Suprapubic skin (tissue), 4 donors: ENCODE measurements at regions not wholly inside any gene's neighbourhood (a gene's known extent, or its start where the extent isn't known, plus 50 kb on each side); places are given as distances from the start of the nearest gene placed in this dataset.
A peak's percentile ranks its signal among the peaks of the same experiment; 100 is the strongest.
"Not testable (repeated sequence)": the region's sequence is repeated elsewhere in the genome, so short reads cannot be mapped to it uniquely, and the experiment has no call there.

Experiments used
- DNase-seq, 2 donors: peaks; one replicate each; pipeline ENCODE4 v3.0.0-alpha.2; 2019; ENCODE audit warnings: low spot score in 2 of 2
- H3K27ac ChIP-seq: fragments of 200-600 bp; sonication (generic); one replicate; pipeline ENCODE4 v1.5.1; 2019
- H3K27me3 ChIP-seq: fragments of 200-600 bp; sonication (generic); one replicate; pipeline ENCODE4 v1.5.1; 2019
- H3K36me3 ChIP-seq: fragments of 200-600 bp; sonication (generic); one replicate; pipeline ENCODE4 v1.5.1; 2019
- H3K4me1 ChIP-seq: fragments of 200-600 bp; sonication (generic); one replicate; pipeline ENCODE4 v1.5.1; 2019
- H3K4me3 ChIP-seq: fragments of 200-600 bp; sonication (generic); one replicate; pipeline ENCODE4 v1.5.1; 2019; ENCODE audit warnings: mild to moderate bottlenecking
- H3K9me3 ChIP-seq: fragments of 200-600 bp; sonication (generic); one replicate; pipeline ENCODE4 v1.5.1; 2019
- EP300 ChIP-seq: sonication (generic); formaldehyde crosslinking; IDR thresholded peaks from one replicate; pipeline ENCODE4 v1.6.1; 2017; ENCODE audit warnings: antibody characterized with exemption
- POLR2A ChIP-seq, 2 donors: fragments of 450-650 bp; IDR thresholded peaks; one replicate each; pipeline ENCODE4 v1.6.1; 2017; ENCODE audit warnings: antibody characterized with exemption in 2 of 2, mild to moderate bottlenecking in 2 of 2, moderate library complexity in 2 of 2
- POLR2AphosphoS5 ChIP-seq, 3 donors: sonication (generic); formaldehyde crosslinking; IDR thresholded peaks; one replicate each; pipeline ENCODE4 v1.6.1; 2017; ENCODE audit warnings: antibody characterized with exemption in 3 of 3
- WGBS: methylation state at CpG from one replicate; pipeline ENCODE4 v1.1.5; 2018; 5-methylcytosine and 5-hydroxymethylcytosine counted together
- TF ChIP-seq, protein P1 (sequence below), 2 donors: fragments of 200-600 bp in 1 of 2; fragments of 450-650 bp in 1 of 2; sonication (generic) in 1 of 2; IDR thresholded peaks; one replicate each; pipeline ENCODE4 v1.5.1; 2016 to 2019; ENCODE audit warnings: antibody characterized with exemption in 2 of 2, mild to moderate bottlenecking in 1 of 2, moderate library complexity in 1 of 2

DNA sequence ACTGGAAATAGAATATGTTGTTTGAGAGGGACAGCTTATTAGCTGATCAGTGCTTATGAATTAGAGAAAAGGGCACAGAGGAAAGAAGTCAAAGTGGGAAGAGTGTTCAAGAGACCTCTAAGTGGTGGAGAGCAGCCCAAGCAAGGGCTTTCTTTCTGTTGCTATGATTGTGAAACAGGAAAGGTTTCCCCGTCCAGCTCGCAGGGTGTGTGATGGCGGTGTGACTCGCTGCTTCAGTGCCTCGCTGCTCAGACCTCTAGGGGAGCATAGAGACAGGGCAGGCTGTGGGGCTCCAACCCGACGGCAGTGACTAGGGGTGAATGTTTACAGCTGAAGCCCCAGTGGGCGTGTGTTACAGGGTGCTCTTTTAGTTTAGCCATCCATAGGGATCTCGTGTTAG, 166.5 kb upstream of the COPS8 start:
- Histone ChIP-seq H3K4me3 (no peak overlapping the region), H3K4me1 (no peaks in the 10 kb centered on the region)
- 82% methylated on average over 9 of the region's 9 CpGs for WGBS

DNA sequence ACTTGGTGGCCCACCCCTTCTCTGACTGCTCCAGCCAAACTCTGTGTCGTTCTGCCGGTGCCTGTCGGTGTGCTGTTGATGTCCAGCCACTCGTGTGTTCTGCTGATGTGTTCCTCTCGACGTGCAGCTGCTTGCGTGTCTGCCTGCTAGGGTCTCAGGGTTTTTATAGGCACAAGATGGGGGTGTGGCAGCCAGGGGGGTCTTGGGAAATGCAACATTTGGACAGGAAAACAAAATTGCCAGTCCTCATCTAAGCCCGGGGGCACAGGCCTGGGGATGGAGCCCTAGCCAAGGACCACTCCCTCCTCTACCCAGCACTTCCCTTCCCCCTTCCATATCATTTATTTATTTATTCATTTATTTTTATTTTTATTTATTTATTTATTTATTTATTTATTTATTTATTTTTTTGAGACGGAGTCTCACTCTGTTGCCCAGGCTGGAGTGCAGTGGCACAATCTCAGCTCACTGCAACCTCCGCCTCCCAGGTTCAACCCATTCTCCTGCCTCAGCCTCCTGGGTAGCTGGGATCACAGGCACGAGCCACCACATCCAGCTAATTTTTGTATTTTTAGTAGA, 165.8 kb upstream of the COPS8 start:
- H3K27me3 ChIP-seq, H3K4me1 ChIP-seq, H3K27ac ChIP-seq, H3K4me3 ChIP-seq, H3K36me3 ChIP-seq, DNase-seq, H3K9me3 ChIP-seq: not testable (repeated sequence)
- 88% methylated on average over 8 of the region's 11 CpGs for WGBS

More for the DNA sequence above, 166.5 kb upstream of the COPS8 start:
- no peaks in the 10 kb centered on the region for H3K27me3 ChIP-seq
- H3K9me3 ChIP-seq = no peaks in the 10 kb centered on the region
- no peak for DNase-seq
- H3K27ac ChIP-seq = no peak overlapping the region
- no peaks in the 10 kb centered on the region for H3K36me3 ChIP-seq
- TF ChIP-seq EP300 = no peak
- TF ChIP-seq, protein P1, sequence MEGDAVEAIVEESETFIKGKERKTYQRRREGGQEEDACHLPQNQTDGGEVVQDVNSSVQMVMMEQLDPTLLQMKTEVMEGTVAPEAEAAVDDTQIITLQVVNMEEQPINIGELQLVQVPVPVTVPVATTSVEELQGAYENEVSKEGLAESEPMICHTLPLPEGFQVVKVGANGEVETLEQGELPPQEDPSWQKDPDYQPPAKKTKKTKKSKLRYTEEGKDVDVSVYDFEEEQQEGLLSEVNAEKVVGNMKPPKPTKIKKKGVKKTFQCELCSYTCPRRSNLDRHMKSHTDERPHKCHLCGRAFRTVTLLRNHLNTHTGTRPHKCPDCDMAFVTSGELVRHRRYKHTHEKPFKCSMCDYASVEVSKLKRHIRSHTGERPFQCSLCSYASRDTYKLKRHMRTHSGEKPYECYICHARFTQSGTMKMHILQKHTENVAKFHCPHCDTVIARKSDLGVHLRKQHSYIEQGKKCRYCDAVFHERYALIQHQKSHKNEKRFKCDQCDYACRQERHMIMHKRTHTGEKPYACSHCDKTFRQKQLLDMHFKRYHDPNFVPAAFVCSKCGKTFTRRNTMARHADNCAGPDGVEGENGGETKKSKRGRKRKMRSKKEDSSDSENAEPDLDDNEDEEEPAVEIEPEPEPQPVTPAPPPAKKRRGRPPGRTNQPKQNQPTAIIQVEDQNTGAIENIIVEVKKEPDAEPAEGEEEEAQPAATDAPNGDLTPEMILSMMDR (IDR thresholded peaks at IDR 0.05) = no peak
- TF ChIP-seq POLR2A (IDR thresholded peaks at IDR 0.05) = no peak
- no peak for TF ChIP-seq POLR2AphosphoS5 (IDR thresholded peaks at IDR 0.05)

DNA sequence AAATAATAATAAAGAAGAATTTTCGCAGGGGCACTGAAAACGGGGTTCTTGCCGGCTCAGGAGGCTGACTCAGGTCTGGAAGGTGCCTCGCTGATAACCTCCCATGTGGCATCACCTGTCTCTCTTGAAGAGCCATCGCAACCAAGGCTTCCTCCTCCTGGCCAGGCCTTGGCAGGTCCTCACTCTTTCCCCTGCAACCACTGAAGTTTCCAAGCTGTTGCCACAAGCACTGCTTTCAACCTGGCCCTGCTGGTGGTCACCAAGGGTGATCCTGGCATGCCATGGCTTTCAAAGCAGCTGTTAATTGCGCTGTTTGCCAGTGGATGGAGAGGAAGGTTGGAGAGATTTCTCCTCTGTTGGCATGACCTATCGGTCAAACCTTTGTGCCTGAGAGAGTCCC, 163.6 kb upstream of the COPS8 start:
- no peak for TF ChIP-seq POLR2A (IDR thresholded peaks at IDR 0.05)
- TF ChIP-seq, protein P1 (IDR thresholded peaks at IDR 0.05) = no peak
- H3K9me3 ChIP-seq = no peaks in the 10 kb centered on the region
- WGBS = 97% methylated on average over 7 of the region's 7 CpGs
- no peaks in the 10 kb centered on the region for H3K4me1 ChIP-seq
- no peak overlapping the region for H3K4me3 ChIP-seq
- DNase-seq = no peak
- H3K36me3 ChIP-seq = no peaks in the 10 kb centered on the region
- no peaks in the 10 kb centered on the region for H3K27me3 ChIP-seq
- H3K27ac ChIP-seq = no peak overlapping the region

DNA sequence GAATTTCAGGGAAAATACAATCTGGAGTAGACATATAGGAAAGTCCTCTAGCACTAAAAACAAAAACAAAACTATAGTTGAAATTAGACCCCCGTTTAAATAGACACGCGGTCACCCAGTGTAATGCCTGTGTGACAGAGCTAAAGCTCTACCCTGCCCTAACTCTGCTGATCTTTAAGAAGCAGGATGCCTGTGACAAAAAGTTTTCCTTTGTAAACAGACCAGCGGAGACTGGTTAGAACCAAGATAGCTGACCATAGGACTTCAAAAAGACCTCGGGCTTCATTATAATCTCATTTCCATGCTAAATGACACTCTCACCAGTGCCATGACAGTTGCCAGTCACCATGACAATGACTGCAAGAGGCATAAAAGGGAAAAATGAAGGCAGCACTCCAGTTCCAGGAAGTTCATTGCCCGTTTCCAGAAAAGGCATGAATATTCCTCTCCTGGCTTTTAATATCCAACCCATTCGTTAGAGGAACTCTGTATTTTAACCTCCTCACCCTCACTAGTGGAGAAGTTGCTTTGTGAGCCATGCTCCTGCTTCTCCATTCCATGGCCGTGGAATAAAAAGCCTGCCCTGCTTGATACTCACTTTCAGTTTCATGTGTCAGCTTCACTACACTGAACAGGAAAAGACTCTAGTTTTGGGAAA, 157.2 kb upstream of the COPS8 start:
- peak overlapping the region; percentile 32 for H3K4me3 ChIP-seq
- no peaks in the 10 kb centered on the region for H3K36me3 ChIP-seq
- H3K27me3 ChIP-seq = no peaks in the 10 kb centered on the region
- H3K9me3 ChIP-seq = no peaks in the 10 kb centered on the region
- H3K4me1 ChIP-seq = no peaks in the 10 kb centered on the region
- peak overlapping the region; percentile 3 for H3K27ac ChIP-seq
- WGBS = 40% methylated on average over 8 of the region's 8 CpGs
- TF ChIP-seq POLR2AphosphoS5 (IDR thresholded peaks at IDR 0.05) (no peak), EP300 (no peak), POLR2A (IDR thresholded peaks at IDR 0.05) (no peak)
- TF ChIP-seq, protein P1 (IDR thresholded peaks at IDR 0.05) = no peak
- DNase-seq = no peak

DNA sequence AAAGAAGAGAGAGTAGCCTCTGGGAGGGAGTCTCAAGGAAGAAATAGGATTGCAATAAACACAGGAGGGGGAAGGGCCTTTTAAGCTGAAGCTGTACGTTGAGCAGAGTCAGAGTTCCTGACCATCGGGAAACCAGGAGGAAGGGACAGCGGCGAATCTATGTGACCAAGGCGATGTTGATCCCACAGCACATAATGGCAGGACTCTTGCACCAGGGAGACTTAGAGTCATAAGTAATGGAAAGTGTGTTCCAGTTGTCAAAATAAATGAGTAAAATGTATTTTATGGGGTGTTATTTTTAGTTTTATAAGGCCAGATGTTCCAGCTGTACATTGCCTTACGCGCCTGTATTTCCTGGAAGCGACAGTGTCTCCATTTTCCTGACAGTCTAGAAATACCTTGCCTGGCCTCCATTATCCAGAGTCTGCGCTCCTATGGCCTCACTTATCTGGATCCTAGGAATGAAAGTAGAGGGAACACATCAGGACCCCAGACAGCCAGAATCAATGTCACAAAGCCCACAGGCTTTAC, 152.8 kb upstream of the COPS8 start:
- Histone ChIP-seq H3K27me3 (no peaks in the 10 kb centered on the region), H3K9me3 (no peaks in the 10 kb centered on the region)
- WGBS = 80% methylated on average over 9 of the region's 9 CpGs

More for the DNA sequence above, 152.8 kb upstream of the COPS8 start:
- no peak for TF ChIP-seq POLR2A (IDR thresholded peaks at IDR 0.05)
- TF ChIP-seq POLR2AphosphoS5 (IDR thresholded peaks at IDR 0.05) = no peak
- TF ChIP-seq, protein P1 (IDR thresholded peaks at IDR 0.05) = no peak
- TF ChIP-seq EP300 = no peak
- Histone ChIP-seq H3K36me3 (no peaks in the 10 kb centered on the region), H3K4me1 (no peaks in the 10 kb centered on the region), H3K4me3 (no peak overlapping the region), H3K27ac (no peak overlapping the region)
- no peak for DNase-seq
